IMR-90 (cell line): ENCODE measurements at regions not wholly inside any gene's neighbourhood (a gene's known extent, or its start where the extent isn't known, plus 50 kb on each side); places are given as distances from the start of the nearest gene placed in this dataset.
A peak's percentile ranks its signal among the peaks of the same experiment; 100 is the strongest.

Experiments
- ATAC-seq: fragments of 200-7000 bp; cut with Tn5 transposase; 2 replicates; pipeline ENCODE4 v1.9.1; 2020; ENCODE audit warnings: low read depth, mild to moderate bottlenecking, moderate library complexity
- BruUV-seq: library from RNA; stranded (reverse); fragments of 400-500 nt; replicated peaks from 2 replicates; lab custom pipeline; 2021; lab: Mats Ljungman, UMichigan
- CTCF ChIA-PET: fragments of 300-600 bp; formaldehyde crosslinking; extraction: SDS; loops from one replicate; lab custom pipeline; 2021; ENCODE audit warnings: antibody characterized with exemption; lab: Yijun Ruan, JAX
- POLR2A ChIA-PET: fragments of 300-600 bp; sonication (Branson Sonifier 250); formaldehyde crosslinking; loops from one replicate; lab custom pipeline; 2022; ENCODE audit warnings: antibody characterized with exemption; ENCODE audit not compliant: unreplicated experiment; lab: Charles Lee
- DNase-seq: peaks from one replicate; pipeline ENCODE4 v3.0.0; 2013
- H2AFZ ChIP-seq: replicated peaks from 2 replicates; pipeline ENCODE3; 2013; ENCODE audit warnings: low read length, mild to moderate bottlenecking; ENCODE audit not compliant: poor library complexity
- H2AK5ac ChIP-seq: 2 replicates; pipeline ENCODE4 v1.6.1; 2013; ENCODE audit warnings: low read depth, low read length, inconsistent platforms
- H2AK9ac ChIP-seq: replicated peaks from 2 replicates; pipeline ENCODE3; 2013; ENCODE audit warnings: mild to moderate bottlenecking, low read depth, low read length, moderate library complexity; ENCODE audit not compliant: poor library complexity
- H2BK120ac ChIP-seq: 2 replicates; pipeline ENCODE4 v1.6.1; 2013; ENCODE audit warnings: low read depth, low read length, inconsistent platforms
- H2BK15ac ChIP-seq: 3 replicates; pipeline ENCODE4 v1.6.1; 2013; ENCODE audit warnings: low read depth, low read length, inconsistent platforms
- H2BK20ac ChIP-seq: 2 replicates; pipeline ENCODE4 v1.6.1; 2013; ENCODE audit warnings: low read depth, mild to moderate bottlenecking, inconsistent platforms, low read length, moderate library complexity
- H2BK5ac ChIP-seq: 2 replicates; pipeline ENCODE4 v1.6.1; 2013; ENCODE audit warnings: mild to moderate bottlenecking, low read depth, low read length, inconsistent platforms; ENCODE audit not compliant: poor library complexity, severe bottlenecking
- H3K14ac ChIP-seq: replicated peaks from 2 replicates; pipeline ENCODE4 v1.6.1; 2013; ENCODE audit warnings: low read depth, low read length, inconsistent platforms
- H3K18ac ChIP-seq: 2 replicates; pipeline ENCODE4 v1.6.1; 2013; ENCODE audit warnings: low read depth, low read length, control low read depth
- H3K23ac ChIP-seq: 2 replicates; pipeline ENCODE4 v1.6.1; 2013; ENCODE audit warnings: low read depth, low read length, inconsistent platforms
- H3K27ac ChIP-seq: 2 replicates; pipeline ENCODE4 v1.5.1; 2013; ENCODE audit warnings: mild to moderate bottlenecking, control low read depth, low read length; ENCODE audit not compliant: insufficient read depth
- H3K27me3 ChIP-seq: 2 replicates; pipeline ENCODE4 v1.6.1; 2013; ENCODE audit warnings: low read length; ENCODE audit not compliant: control insufficient read depth, insufficient read depth
- H3K36me3 ChIP-seq: 2 replicates; pipeline ENCODE4 v1.6.1; 2013; ENCODE audit warnings: low read length, mixed read lengths; ENCODE audit not compliant: control insufficient read depth, insufficient read depth
- H3K4ac ChIP-seq: 2 replicates; pipeline ENCODE4 v1.6.1; 2013; ENCODE audit warnings: low read depth, low read length, inconsistent platforms
- H3K4me1 ChIP-seq: 2 replicates; pipeline ENCODE4 v1.6.1; 2013; ENCODE audit warnings: low read length, mixed read lengths; ENCODE audit not compliant: control insufficient read depth, insufficient read depth
- H3K4me2 ChIP-seq: 2 replicates; pipeline ENCODE4 v1.6.1; 2013; ENCODE audit warnings: low read depth, mild to moderate bottlenecking, control low read depth, low read length, moderate library complexity
- H3K4me3 ChIP-seq: 2 replicates; pipeline ENCODE4 v1.5.1; 2013; ENCODE audit warnings: low read depth, mild to moderate bottlenecking, control low read depth, low read length, moderate library complexity; ENCODE audit not compliant: insufficient read depth
- H3K56ac ChIP-seq: 2 replicates; pipeline ENCODE4 v1.6.1; 2013; ENCODE audit warnings: low read length, inconsistent platforms; ENCODE audit not compliant: insufficient read depth; ENCODE audit errors: extremely low read depth
- H3K79me1 ChIP-seq, 2 experiments: 2 replicates each; pipeline ENCODE4 v1.6.1; 2013; ENCODE audit warnings: low read length in 2 of 2, inconsistent platforms in 1 of 2, low read depth in 1 of 2
- H3K9ac ChIP-seq: 2 replicates; pipeline ENCODE4 v1.6.1; 2013; ENCODE audit warnings: low read depth, low read length, control low read depth
- H3K9me1 ChIP-seq: 2 replicates; pipeline ENCODE4 v1.6.1; 2013; ENCODE audit warnings: low read length, inconsistent platforms; ENCODE audit not compliant: insufficient read depth
- H3K9me3 ChIP-seq: 2 replicates; pipeline ENCODE4 v1.6.1; 2013; ENCODE audit warnings: low read length; ENCODE audit not compliant: control insufficient read depth, insufficient read depth
- H4K20me1 ChIP-seq: 2 replicates; pipeline ENCODE4 v1.6.1; 2013; ENCODE audit warnings: low read length, inconsistent platforms; ENCODE audit not compliant: insufficient read depth
- H4K5ac ChIP-seq: 2 replicates; pipeline ENCODE4 v1.6.1; 2013; ENCODE audit warnings: mild to moderate bottlenecking, low read depth, low read length, control low read depth
- H4K8ac ChIP-seq, 2 experiments: 2 replicates each; pipeline ENCODE4 v1.6.1; 2013; ENCODE audit warnings: low read depth in 2 of 2, low read length in 2 of 2, control low read depth in 1 of 2, inconsistent platforms in 1 of 2
- H4K91ac ChIP-seq: 2 replicates; pipeline ENCODE4 v1.6.1; 2013; ENCODE audit warnings: low read depth, low read length, inconsistent platforms; ENCODE audit not compliant: insufficient read depth
- BHLHE40 ChIP-seq: fragments of 150-350 bp; IDR thresholded peaks from 2 replicates; pipeline ENCODE4 v1.6.1; 2016; ENCODE audit warnings: mild to moderate bottlenecking, low read depth, low read length
- CTCF ChIP-seq: conservative IDR thresholded peaks from 2 replicates; pipeline ENCODE4 v1.5.1; 2012; ENCODE audit warnings: mild to moderate bottlenecking, low read depth, low read length, improper control_type of control experiment
- ELK1 ChIP-seq: fragments of 150-350 bp; IDR thresholded peaks from 2 replicates; pipeline ENCODE4 v1.6.1; 2016; ENCODE audit warnings: low read depth, mild to moderate bottlenecking, low read length, moderate library complexity, borderline replicate concordance
- MAFK ChIP-seq: IDR thresholded peaks from 2 replicates; pipeline ENCODE4 v1.6.1; 2012; ENCODE audit warnings: low read depth, low read length, improper control_type of control experiment
- POLR2A ChIP-seq: IDR thresholded peaks from 2 replicates; pipeline ENCODE4 v1.6.1; 2012; ENCODE audit warnings: mild to moderate bottlenecking, low read depth, low read length
- RAD21 ChIP-seq: IDR thresholded peaks from 2 replicates; pipeline ENCODE4 v1.6.1; 2012; ENCODE audit warnings: low read length, improper control_type of control experiment
- RCOR1 ChIP-seq: IDR thresholded peaks from 2 replicates; pipeline ENCODE4 v1.6.1; 2012; ENCODE audit warnings: mild to moderate bottlenecking, low read length, improper control_type of control experiment; ENCODE audit not compliant: insufficient replicate concordance
- SMC3 ChIP-seq: fragments of 150-350 bp; IDR thresholded peaks from 2 replicates; pipeline ENCODE4 v1.6.1; 2016; ENCODE audit warnings: low read depth, mild to moderate bottlenecking, antibody characterized with exemption, low read length, moderate library complexity
- USF2 ChIP-seq: fragments of 150-350 bp; IDR thresholded peaks from 2 replicates; pipeline ENCODE4 v1.6.1; 2017; ENCODE audit warnings: mild to moderate bottlenecking, antibody characterized with exemption, low read length, low read depth
- WGBS, 2 experiments: methylation state at CpG; one replicate each; pipeline versions ENCODE4 v1.1.5 to v1.1.7; 2013; ENCODE audit warnings: missing lambda C conversion rate in 2 of 2; ENCODE audit not compliant: insufficient read length in 1 of 2; ENCODE audit errors: extremely low coverage in 2 of 2; 5-methylcytosine and 5-hydroxymethylcytosine counted together
- dilution Hi-C: fragments of 300-500 bp; cut with HindIII; formaldehyde crosslinking; loops from one replicate; pipeline ENCODE4 v1.14.3; 2018; ENCODE audit warnings: low sequenced_read_pairs; ENCODE audit not compliant: unreplicated experiment
- in situ Hi-C: fragments of 300-500 bp; cut with MboI; formaldehyde crosslinking; loops from 3 replicates; pipeline ENCODE4 v1.14.3; 2019; ENCODE audit warnings: low sequenced_read_pairs, inconsistent platforms, mixed read lengths
- intact Hi-C: fragments of 100-400 bp; cut with micrococcal nuclease; formaldehyde crosslinking; loops from 2 replicates; pipeline ENCODE4 v1.10.0; 2022

- POLR2A ChIA-PET: no interaction called here
- no peak for DNase-seq
- intact Hi-C loops (no loop called here), in situ Hi-C loops (no loop called here), dilution Hi-C loops (no loop called here)
- Histone ChIP-seq H3K56ac (no peak overlapping the region), H3K79me1 (no peaks in the 10 kb centered on the region), H3K23ac (no peak overlapping the region), H3K36me3 (no peaks in the 10 kb centered on the region), H4K8ac (no peak overlapping the region), H2BK5ac (no peak overlapping the region), H3K9ac (no peak overlapping the region), H2AFZ (no peak overlapping the region), H3K9me3 (peaks cover 13% of the 10 kb centered on the region), H2BK15ac (no peak overlapping the region), H3K14ac (no peak overlapping the region), H2BK120ac (no peak overlapping the region), H2BK20ac (no peak overlapping the region), H3K27me3 (no peaks in the 10 kb centered on the region), H2AK5ac (no peak overlapping the region), H3K27ac (no peak overlapping the region), H4K5ac (no peak overlapping the region), H3K9me1 (no peaks in the 10 kb centered on the region), H4K91ac (no peak overlapping the region), H3K4me1 (no peaks in the 10 kb centered on the region), H3K4me3 (no peak overlapping the region), H2AK9ac (no peak overlapping the region), H3K4me2 (no peak overlapping the region), H4K20me1 (no peaks in the 10 kb centered on the region), H3K18ac (peak overlapping the region; percentile 27; the same call in 1 of the 2 replicates), H3K4ac (no peak overlapping the region)
- CTCF ChIA-PET: no interaction called here
- no CpG with 5 or more reads among the region's 3 CpGs for WGBS, 2 experiments
- no peak for ATAC-seq
- no peak for TF ChIP-seq CTCF
- no peak for TF ChIP-seq RCOR1
- TF ChIP-seq MAFK: no peak
- no peak for TF ChIP-seq SMC3
- no peak for TF ChIP-seq BHLHE40
- no peak for TF ChIP-seq ELK1
- no peak for TF ChIP-seq USF2
- no peak for TF ChIP-seq RAD21
- TF ChIP-seq POLR2A: no peak
- no TSS peak for BruUV-seq
Measured at GRCh38 chr14:38090506-38090905, 117.2 kb upstream of the SSTR1 start.
